ENCODE measurements at regions not wholly inside any gene's neighbourhood (a gene's known extent, or its start where the extent isn't known, plus 50 kb on each side); places are given as distances from the start of the nearest gene placed in this dataset.

- TF ChIP-seq CTCF (IDR thresholded peaks at IDR 0.05; ENCODE audit: borderline replicate concordance, extremely low read depth, insufficient read depth), result no peak
- H3K27ac ChIP-seq (ENCODE audit: low read depth in 2 of 2, low read length in 2 of 2), result no peak overlapping the region
- H3K9me3 ChIP-seq (ENCODE audit: control insufficient read depth in 2 of 3, insufficient read depth in 1 of 3, low read length in 3 of 3), result no peaks in the 10 kb centered on the region
- no peak for FAIRE-seq
- H3K4me3 ChIP-seq (ENCODE audit: low read length in 3 of 3), result no peak overlapping the region
- intact Hi-C loops (cut with DNase I), result no loop called here
- H3K36me3 ChIP-seq (ENCODE audit: control insufficient read depth in 2 of 3, insufficient read depth in 3 of 3, low read length in 3 of 3), result no peaks in the 10 kb centered on the region
- H3K9ac ChIP-seq (ENCODE audit: low read length in 3 of 3), result no peak overlapping the region
- H3K27me3 ChIP-seq (ENCODE audit: control insufficient read depth, insufficient read depth, low read length), result no peaks in the 10 kb centered on the region
- no peaks in the 10 kb centered on the region for H3K4me1 ChIP-seq (ENCODE audit: control insufficient read depth in 2 of 3, insufficient read depth in 2 of 3, low read depth in 1 of 3, low read length in 3 of 3)
- DNase-seq, result no peak
Observed at GRCh38 chr18:22541232-22541631, 123.5 kb upstream of the CTAGE1 start.

DNA sequence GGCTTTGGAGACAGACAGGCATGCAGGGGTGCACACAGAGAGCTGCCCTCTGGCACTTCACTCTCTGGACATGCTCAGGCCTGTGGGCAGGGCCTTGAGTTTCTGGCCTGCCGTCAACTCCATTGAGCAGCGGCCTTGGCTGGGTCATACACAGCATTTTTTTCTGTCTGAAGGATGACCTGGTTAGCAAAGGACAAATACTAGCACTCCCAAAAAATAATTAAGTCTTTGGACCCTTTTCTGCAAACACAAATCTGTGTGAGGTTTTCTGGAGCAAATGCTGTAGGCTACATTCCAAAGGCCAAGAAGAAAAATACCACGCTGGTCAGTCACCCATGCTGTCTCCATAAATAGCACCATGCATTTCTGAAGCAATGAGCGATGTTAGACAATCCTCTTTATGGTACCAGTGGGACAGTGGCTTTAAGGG is 124.7 kb upstream of the CTAGE1 start:
- no peak for TF ChIP-seq CTCF (IDR thresholded peaks at IDR 0.05; ENCODE audit: borderline replicate concordance, extremely low read depth, insufficient read depth)
- Histone ChIP-seq H3K9ac (ENCODE audit: low read length in 3 of 3) (no peak overlapping the region), H3K9me3 (ENCODE audit: control insufficient read depth in 2 of 3, insufficient read depth in 1 of 3, low read length in 3 of 3) (no peaks in the 10 kb centered on the region), H3K4me1 (ENCODE audit: control insufficient read depth in 2 of 3, insufficient read depth in 2 of 3, low read depth in 1 of 3, low read length in 3 of 3) (no peaks in the 10 kb centered on the region), H3K27ac (ENCODE audit: low read depth in 2 of 2, low read length in 2 of 2) (no peak overlapping the region), H3K27me3 (ENCODE audit: control insufficient read depth, insufficient read depth, low read length) (no peaks in the 10 kb centered on the region), H3K36me3 (ENCODE audit: control insufficient read depth in 2 of 3, insufficient read depth in 3 of 3, low read length in 3 of 3) (no peaks in the 10 kb centered on the region), H3K4me3 (ENCODE audit: low read length in 3 of 3) (no peak overlapping the region)
- DNase-seq (peak in 2 of 5 donors; percentile 42 to 81), FAIRE-seq (no peak)
- intact Hi-C loops (cut with DNase I), result no loop called here

DNA sequence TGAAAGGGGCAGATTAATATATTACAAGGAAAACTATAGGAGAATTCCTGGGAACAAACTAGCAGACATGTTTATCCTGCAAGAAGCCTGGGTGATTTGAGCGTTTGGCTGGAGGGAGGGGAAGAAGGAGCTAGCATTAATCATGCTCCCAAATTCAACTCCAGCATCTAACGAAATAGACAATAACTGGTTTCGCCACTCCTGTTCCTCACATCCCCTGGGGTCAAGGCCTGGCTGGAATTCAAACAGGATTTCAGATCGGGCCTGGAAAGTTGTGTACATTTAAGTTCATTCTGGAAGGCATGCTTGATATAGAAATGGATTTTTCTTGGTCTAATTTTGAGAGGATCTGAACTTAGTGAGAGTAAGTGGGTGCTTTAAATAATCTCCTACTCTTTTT is 126.1 kb upstream of the CTAGE1 start:
- TF ChIP-seq CTCF (IDR thresholded peaks at IDR 0.05; ENCODE audit: borderline replicate concordance, extremely low read depth, insufficient read depth), result no peak
- Histone ChIP-seq H3K9me3 (ENCODE audit: control insufficient read depth in 2 of 3, insufficient read depth in 1 of 3, low read length in 3 of 3) (no peaks in the 10 kb centered on the region), H3K9ac (ENCODE audit: low read length in 3 of 3) (no peak overlapping the region), H3K27me3 (ENCODE audit: control insufficient read depth, insufficient read depth, low read length) (no peaks in the 10 kb centered on the region), H3K36me3 (ENCODE audit: control insufficient read depth in 2 of 3, insufficient read depth in 3 of 3, low read length in 3 of 3) (no peaks in the 10 kb centered on the region), H3K4me3 (ENCODE audit: low read length in 3 of 3) (no peak overlapping the region), H3K4me1 (ENCODE audit: control insufficient read depth in 2 of 3, insufficient read depth in 2 of 3, low read depth in 1 of 3, low read length in 3 of 3) (no peaks in the 10 kb centered on the region), H3K27ac (ENCODE audit: low read depth in 2 of 2, low read length in 2 of 2) (no peak overlapping the region)
- no peak for DNase-seq
- intact Hi-C loops (cut with DNase I), result no loop called here
- no peak for FAIRE-seq

GRCh38 chr18:22544626-22545025 is 126.9 kb upstream of the CTAGE1 start:
- no peaks in the 10 kb centered on the region for H3K27me3 ChIP-seq (ENCODE audit: control insufficient read depth, insufficient read depth, low read length)
- H3K9me3 ChIP-seq (ENCODE audit: control insufficient read depth in 2 of 3, insufficient read depth in 1 of 3, low read length in 3 of 3), result no peaks in the 10 kb centered on the region
- intact Hi-C loops (cut with DNase I), result no loop called here
- no peak for TF ChIP-seq CTCF (IDR thresholded peaks at IDR 0.05; ENCODE audit: borderline replicate concordance, extremely low read depth, insufficient read depth)
- DNase-seq (no peak), FAIRE-seq (no peak)
- no peak overlapping the region for H3K9ac ChIP-seq (ENCODE audit: low read length in 3 of 3)
- H3K27ac ChIP-seq (ENCODE audit: low read depth in 2 of 2, low read length in 2 of 2), result no peak overlapping the region
- H3K36me3 ChIP-seq (ENCODE audit: control insufficient read depth in 2 of 3, insufficient read depth in 3 of 3, low read length in 3 of 3), result no peaks in the 10 kb centered on the region
- H3K4me3 ChIP-seq (ENCODE audit: low read length in 3 of 3), result no peak overlapping the region
- no peaks in the 10 kb centered on the region for H3K4me1 ChIP-seq (ENCODE audit: control insufficient read depth in 2 of 3, insufficient read depth in 2 of 3, low read depth in 1 of 3, low read length in 3 of 3)
